Endothelial cell of umbilical vein (primary cell): ENCODE measurements at regions not wholly inside any gene's neighbourhood (a gene's known extent, or its start where the extent isn't known, plus 50 kb on each side); places are given as distances from the start of the nearest gene placed in this dataset.

ENCODE experiments used
- BruUV-seq: library from RNA; stranded (reverse); fragments of 400-500 nt; replicated peaks from 2 replicates; lab custom pipeline; 2021; lab: Mats Ljungman, UMichigan
- CTCF ChIA-PET: fragments of 300-600, 350-600 bp; sonication (Branson Sonifier 250); formaldehyde crosslinking; loops from one replicate; lab custom pipeline; 2021; ENCODE audit warnings: antibody characterized with exemption, inconsistent platforms; lab: Charles Lee
- POLR2A ChIA-PET: fragments of 300-600, 350-600 bp; sonication (Branson Sonifier 250); formaldehyde crosslinking; loops from one replicate; lab custom pipeline; 2021; ENCODE audit warnings: antibody characterized with exemption, inconsistent platforms; lab: Charles Lee
- DNase-seq: peaks from one replicate; pipeline ENCODE4 v3.0.0-alpha.2; 2011; ENCODE audit warnings: low read depth, low spot score
- FAIRE-seq: peaks from 2 replicates; lab custom pipeline; 2011; peaks lifted over from hg19 to GRCh38; lab: Jason Lieb, UNC
- H2AFZ ChIP-seq: 2 replicates; pipeline ENCODE4 v1.6.0; 2012; ENCODE audit warnings: low read depth, low read length, control low read depth, inconsistent platforms
- H3K27ac ChIP-seq: 2 replicates; pipeline ENCODE4 v1.5.1; 2011; ENCODE audit warnings: low read depth, mild to moderate bottlenecking, control low read depth, low read length, moderate library complexity; ENCODE audit not compliant: insufficient read depth
- H3K27me3 ChIP-seq, 2 experiments: 2 replicates each; pipeline versions ENCODE4 v1.6.0 to v1.6.1; 2011; ENCODE audit warnings: low read length in 2 of 2, mixed read lengths in 1 of 2; ENCODE audit not compliant: control insufficient read depth in 2 of 2, insufficient read depth in 2 of 2
- H3K36me3 ChIP-seq, 2 experiments: 2 replicates in 1 of 2; 3 replicates in 1 of 2; pipeline ENCODE4 v1.5.1; 2011; ENCODE audit warnings: low read length in 2 of 2, mild to moderate bottlenecking in 1 of 2, moderate library complexity in 1 of 2; ENCODE audit not compliant: control insufficient read depth in 2 of 2, insufficient read depth in 2 of 2; ENCODE audit errors: extremely low read depth in 1 of 2
- H3K4me1 ChIP-seq: 3 replicates; pipeline ENCODE4 v1.5.1; 2011; ENCODE audit warnings: mild to moderate bottlenecking, low read length; ENCODE audit not compliant: control insufficient read depth, insufficient read depth; ENCODE audit errors: extremely low read depth
- H3K4me2 ChIP-seq: 2 replicates; pipeline ENCODE4 v1.6.1; 2011; ENCODE audit warnings: low read length, control low read depth, mixed read lengths; ENCODE audit not compliant: insufficient read depth
- H3K4me3 ChIP-seq, 3 experiments: fragments of 200-600 bp in 1 of 3; sonication (generic), shearing (Covaris generic) in 1 of 3; replicated peaks in 1 of 3; 2 replicates each; pipeline ENCODE4 v1.5.1; 2011 to 2016; ENCODE audit warnings: control low read depth in 3 of 3, low read length in 3 of 3, mild to moderate bottlenecking in 2 of 3, inconsistent platforms in 1 of 3, low read depth in 1 of 3, moderate library complexity in 1 of 3; ENCODE audit not compliant: insufficient read depth in 1 of 3
- H3K79me2 ChIP-seq: 2 replicates; pipeline ENCODE4 v1.6.0; 2012; ENCODE audit warnings: low read length, inconsistent platforms; ENCODE audit not compliant: control insufficient read depth, insufficient read depth
- H3K9ac ChIP-seq: replicated peaks from 2 replicates; pipeline ENCODE3; 2011; ENCODE audit warnings: low read length, control low read depth; ENCODE audit not compliant: insufficient read depth; ENCODE audit errors: extremely low read depth
- H3K9me1 ChIP-seq: replicated peaks from 3 replicates; pipeline ENCODE4 v1.6.0; 2011; ENCODE audit warnings: mild to moderate bottlenecking, low read length; ENCODE audit not compliant: control insufficient read depth, insufficient read depth; ENCODE audit errors: extremely low read depth
- H3K9me3 ChIP-seq: replicated peaks from 2 replicates; pipeline ENCODE4 v1.5.1; 2012; ENCODE audit warnings: low read length, inconsistent platforms; ENCODE audit not compliant: control insufficient read depth, insufficient read depth
- H4K20me1 ChIP-seq: replicated peaks from 2 replicates; pipeline ENCODE3; 2011; ENCODE audit warnings: mild to moderate bottlenecking, low read length; ENCODE audit not compliant: control insufficient read depth, insufficient read depth; ENCODE audit errors: extremely low read depth
- EZH2 ChIP-seq: IDR thresholded peaks from 2 replicates; pipeline ENCODE4 v1.6.1; 2012; ENCODE audit warnings: borderline replicate concordance, low read depth, mild to moderate bottlenecking, moderate library complexity, low read length, inconsistent platforms; ENCODE audit not compliant: severe bottlenecking
- FOS ChIP-seq: IDR thresholded peaks from 2 replicates; pipeline ENCODE4 v1.6.1; 2011; ENCODE audit warnings: mild to moderate bottlenecking, low read length, moderate library complexity, borderline replicate concordance; ENCODE audit not compliant: insufficient read depth
- GATA2 ChIP-seq: IDR thresholded peaks from 2 replicates; pipeline ENCODE4 v1.7.0; 2011; ENCODE audit warnings: low read depth, mild to moderate bottlenecking, moderate library complexity, mixed read lengths, low read length; ENCODE audit not compliant: insufficient read length, insufficient read depth
- JUN ChIP-seq: IDR thresholded peaks from 2 replicates; pipeline ENCODE4 v1.6.1; 2011; ENCODE audit warnings: borderline replicate concordance, low read depth; ENCODE audit not compliant: insufficient read length, insufficient read depth
- MAX ChIP-seq: IDR thresholded peaks from 2 replicates; pipeline ENCODE4 v1.6.1; 2011; ENCODE audit not compliant: insufficient read depth, insufficient read length
- MYC ChIP-seq: IDR thresholded peaks from one replicate; pipeline ENCODE4 v1.6.1; 2011; ENCODE audit warnings: mild to moderate bottlenecking, low read depth, low read length
- POLR2A ChIP-seq: IDR thresholded peaks from 2 replicates; pipeline ENCODE4 v1.6.1; 2012; ENCODE audit warnings: low read depth, mild to moderate bottlenecking, control low read depth, low read length
- POLR2AphosphoS5 ChIP-seq: IDR thresholded peaks from 2 replicates; pipeline ENCODE4 v1.6.1; 2012; ENCODE audit warnings: low read depth, mild to moderate bottlenecking, control low read depth, low read length, moderate library complexity; ENCODE audit not compliant: insufficient read depth
- dilution Hi-C: fragments of 300-500 bp; cut with MboI; formaldehyde crosslinking; loops from one replicate; pipeline ENCODE4 v1.15.0; 2019; ENCODE audit warnings: low sequenced_read_pairs; ENCODE audit not compliant: extremely low pct_ligation_motif_present
- intact Hi-C: fragments of 100-400 bp; cut with micrococcal nuclease; formaldehyde crosslinking; loops from one replicate; pipeline ENCODE4 v1.10.0; 2022
- TF ChIP-seq, protein P1 (sequence below), 2 donors: IDR thresholded peaks; 1 replicate in 1 of 2; 2 replicates in 1 of 2; pipeline ENCODE4 v1.5.1; 2011; ENCODE audit warnings: low read length in 2 of 2, mild to moderate bottlenecking in 2 of 2, moderate library complexity in 2 of 2, control low read depth in 1 of 2, inconsistent platforms in 1 of 2, low read depth in 1 of 2; ENCODE audit not compliant: insufficient read depth in 1 of 2; ENCODE audit errors: extremely low read depth in 1 of 2

DNA sequence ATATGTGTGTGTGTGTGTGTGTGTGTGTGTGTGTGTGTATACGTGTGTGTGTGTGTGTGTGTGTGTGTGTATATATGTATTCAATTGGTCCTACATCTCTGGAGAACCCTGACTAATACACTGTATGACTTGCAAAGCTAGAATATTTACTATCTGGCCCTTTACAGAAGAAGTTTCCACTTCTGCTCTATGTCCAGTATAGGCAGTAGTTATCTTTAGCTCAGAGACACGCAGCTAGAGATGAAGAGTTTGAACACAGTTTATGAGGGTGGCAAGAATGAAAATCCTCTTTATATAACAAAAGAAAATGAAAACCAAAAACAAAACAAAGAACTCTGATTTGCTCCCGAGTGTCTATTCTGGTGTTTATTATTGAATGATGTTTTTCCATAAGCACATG lies 201.2 kb downstream of the ASB1 start:
- H3K27me3 ChIP-seq = no peaks in the 10 kb centered on the region
- dilution Hi-C loops (no loop called here), intact Hi-C loops (no loop called here)
- TF ChIP-seq POLR2AphosphoS5 (no peak), FOS (no peak), POLR2A (no peak), MAX (no peak)
- TF ChIP-seq, protein P1, sequence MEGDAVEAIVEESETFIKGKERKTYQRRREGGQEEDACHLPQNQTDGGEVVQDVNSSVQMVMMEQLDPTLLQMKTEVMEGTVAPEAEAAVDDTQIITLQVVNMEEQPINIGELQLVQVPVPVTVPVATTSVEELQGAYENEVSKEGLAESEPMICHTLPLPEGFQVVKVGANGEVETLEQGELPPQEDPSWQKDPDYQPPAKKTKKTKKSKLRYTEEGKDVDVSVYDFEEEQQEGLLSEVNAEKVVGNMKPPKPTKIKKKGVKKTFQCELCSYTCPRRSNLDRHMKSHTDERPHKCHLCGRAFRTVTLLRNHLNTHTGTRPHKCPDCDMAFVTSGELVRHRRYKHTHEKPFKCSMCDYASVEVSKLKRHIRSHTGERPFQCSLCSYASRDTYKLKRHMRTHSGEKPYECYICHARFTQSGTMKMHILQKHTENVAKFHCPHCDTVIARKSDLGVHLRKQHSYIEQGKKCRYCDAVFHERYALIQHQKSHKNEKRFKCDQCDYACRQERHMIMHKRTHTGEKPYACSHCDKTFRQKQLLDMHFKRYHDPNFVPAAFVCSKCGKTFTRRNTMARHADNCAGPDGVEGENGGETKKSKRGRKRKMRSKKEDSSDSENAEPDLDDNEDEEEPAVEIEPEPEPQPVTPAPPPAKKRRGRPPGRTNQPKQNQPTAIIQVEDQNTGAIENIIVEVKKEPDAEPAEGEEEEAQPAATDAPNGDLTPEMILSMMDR (IDR thresholded peaks at IDR 0.05; ENCODE audit: extremely low read depth in 1 of 2, insufficient read depth in 1 of 2, low read depth in 1 of 2, low read length in 2 of 2) = no peak
- no peak overlapping the region for H3K4me3 ChIP-seq
- BruUV-seq = no TSS peak
- no peaks in the 10 kb centered on the region for H3K9me3 ChIP-seq
- H3K79me2 ChIP-seq = no peaks in the 10 kb centered on the region
- H3K4me1 ChIP-seq = no peaks in the 10 kb centered on the region
- H3K9me1 ChIP-seq = no peaks in the 10 kb centered on the region
- H3K9ac ChIP-seq = no peak overlapping the region
- ChIA-PET POLR2A (no interaction called here), CTCF (no interaction called here)
- FAIRE-seq (no peak), DNase-seq (no peak)
- no peaks in the 10 kb centered on the region for H3K36me3 ChIP-seq
- H2AFZ ChIP-seq = no peak overlapping the region
- H3K4me2 ChIP-seq = no peak overlapping the region
- no peak overlapping the region for H3K27ac ChIP-seq
- H4K20me1 ChIP-seq = no peaks in the 10 kb centered on the region

DNA sequence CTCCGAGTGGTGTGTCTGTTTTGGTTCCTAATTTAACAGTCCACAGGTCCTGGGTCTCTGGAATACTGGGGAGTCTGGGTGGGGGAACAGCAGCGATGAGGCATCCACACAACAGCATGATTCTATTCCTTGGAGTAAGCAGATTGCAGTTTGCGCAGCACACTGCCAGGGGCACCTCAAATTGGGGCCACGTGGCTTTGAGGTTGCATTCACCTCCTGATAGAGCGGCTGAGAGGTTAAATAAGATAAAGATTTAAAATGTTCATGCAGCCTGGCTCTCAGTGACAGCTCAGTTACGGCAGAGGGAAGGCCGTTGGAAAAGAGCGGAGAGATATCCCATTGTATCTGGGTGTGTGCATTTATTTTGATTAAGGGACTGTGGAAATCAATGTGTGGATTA lies 202.3 kb downstream of the ASB1 start:
- no peaks in the 10 kb centered on the region for H3K9me1 ChIP-seq
- dilution Hi-C loops = no loop called here
- no TSS peak for BruUV-seq
- no peak overlapping the region for H3K9ac ChIP-seq
- FAIRE-seq (no peak), DNase-seq (no peak)
- no peak overlapping the region for H2AFZ ChIP-seq
- no peaks in the 10 kb centered on the region for H3K79me2 ChIP-seq
- TF ChIP-seq MAX (no peak), EZH2 (no peak), MYC (no peak), POLR2A (no peak), GATA2 (no peak), JUN (no peak), FOS (no peak), POLR2AphosphoS5 (no peak)
- TF ChIP-seq, protein P1 (IDR thresholded peaks at IDR 0.05; ENCODE audit: extremely low read depth in 1 of 2, insufficient read depth in 1 of 2, low read depth in 1 of 2, low read length in 2 of 2) = no peak
- CTCF ChIA-PET = no interaction called here
- H3K36me3 ChIP-seq = no peaks in the 10 kb centered on the region
- POLR2A ChIA-PET = no interaction called here
- no peak overlapping the region for H3K4me2 ChIP-seq
- H3K4me3 ChIP-seq = no peak overlapping the region
- no peaks in the 10 kb centered on the region for H3K9me3 ChIP-seq
- intact Hi-C loops = no loop called here
- H3K27me3 ChIP-seq = no peaks in the 10 kb centered on the region
- H3K4me1 ChIP-seq = no peaks in the 10 kb centered on the region
- no peak overlapping the region for H3K27ac ChIP-seq
- H4K20me1 ChIP-seq = no peaks in the 10 kb centered on the region
